K562 (cell line): ENCODE measurements at regions not wholly inside any gene's neighbourhood (a gene's known extent, or its start where the extent isn't known, plus 50 kb on each side); places are given as distances from the start of the nearest gene placed in this dataset.

Experiments
- ATAC-seq: fragments of 200-7000 bp; cut with Tn5 transposase; 3 replicates; pipeline ENCODE4 v1.9.1; 2020; ENCODE audit warnings: moderate library complexity
- BruUV-seq: library from RNA; stranded (reverse); fragments of 400-500 nt; replicated peaks from 2 replicates; lab custom pipeline; 2021; lab: Mats Ljungman, UMichigan
- CTCF ChIA-PET: fragments of 300-600 bp; formaldehyde crosslinking; extraction: SDS; loops from one replicate; lab custom pipeline; 2021; ENCODE audit warnings: low intra/inter-chr PET ratio; lab: Yijun Ruan, JAX
- POLR2A ChIA-PET: fragments of 300-600, 350-650 bp; sonication (Branson Sonifier 250); formaldehyde crosslinking; extraction: SDS; loops from one replicate; lab custom pipeline; 2021; ENCODE audit warnings: antibody characterized with exemption, inconsistent platforms; lab: Yijun Ruan, JAX
- DNase-seq, 4 experiments: peaks; one replicate each; pipeline versions ENCODE4 v3.0.0 to v3.0.0-alpha.2; 2011 to 2018; ENCODE audit warnings: low spot score in 3 of 4, mixed read lengths in 3 of 4; ENCODE audit errors: extremely low read depth in 1 of 4
- FAIRE-seq: peaks from 2 replicates; lab custom pipeline; 2011; peaks lifted over from hg19 to GRCh38; lab: Jason Lieb, UNC
- H2AFZ ChIP-seq: 2 replicates; pipeline ENCODE4 v1.6.0; 2011; ENCODE audit warnings: low read depth, low read length, control low read depth, inconsistent platforms
- H3K27ac ChIP-seq: fragments of 200-600 bp; 3 replicates; pipeline ENCODE4 v1.8.0; 2011; ENCODE audit warnings: low read depth, mild to moderate bottlenecking, control low read depth, inconsistent platforms, low read length, moderate library complexity, mixed read lengths; ENCODE audit errors: extremely low read depth
- H3K27me3 ChIP-seq, 2 experiments: fragments of 300-600 bp in 1 of 2; 2 replicates in 1 of 2; 3 replicates in 1 of 2; pipeline versions ENCODE4 v1.6.0 to v1.8.0; 2011; ENCODE audit warnings: inconsistent platforms in 2 of 2, low read length in 2 of 2, mild to moderate bottlenecking in 1 of 2, mixed read lengths in 1 of 2, moderate library complexity in 1 of 2; ENCODE audit not compliant: control insufficient read depth in 2 of 2, insufficient read depth in 2 of 2
- H3K36me3 ChIP-seq: fragments of 300-600 bp; 3 replicates; pipeline ENCODE4 v1.8.0; 2011; ENCODE audit warnings: mild to moderate bottlenecking, low read length, inconsistent platforms; ENCODE audit not compliant: control insufficient read depth, insufficient read depth
- H3K4me1 ChIP-seq, 2 experiments: fragments of 200-600 bp in 1 of 2; replicated peaks in 1 of 2; 2 replicates in 1 of 2; 3 replicates in 1 of 2; pipeline versions ENCODE4 v1.5.1 to v1.8.0; 2011; ENCODE audit warnings: inconsistent platforms in 2 of 2, low read length in 2 of 2, mild to moderate bottlenecking in 1 of 2, mixed read lengths in 1 of 2, moderate library complexity in 1 of 2; ENCODE audit not compliant: control insufficient read depth in 2 of 2, insufficient read depth in 2 of 2
- H3K4me2 ChIP-seq: 2 replicates; pipeline ENCODE4 v1.6.1; 2011; ENCODE audit warnings: low read length, control low read depth, inconsistent platforms, mixed read lengths; ENCODE audit not compliant: insufficient read depth
- H3K4me3 ChIP-seq: fragments of 200-600 bp; sonication (generic), shearing (Covaris generic); 2 replicates; pipeline ENCODE4 v1.5.1; 2016; ENCODE audit warnings: control low read depth, inconsistent platforms
- H3K79me2 ChIP-seq: fragments of 200-600 bp; 3 replicates; pipeline ENCODE4 v1.8.0; 2011; ENCODE audit warnings: low read length, inconsistent platforms; ENCODE audit not compliant: control insufficient read depth, insufficient read depth
- H3K9ac ChIP-seq, 2 experiments: 2 replicates each; pipeline versions ENCODE4 v1.6.0 to v1.6.1; 2011; ENCODE audit warnings: low read depth in 2 of 2, low read length in 2 of 2, control low read depth in 1 of 2, inconsistent platforms in 1 of 2, mild to moderate bottlenecking in 1 of 2, mixed read lengths in 1 of 2; ENCODE audit not compliant: insufficient read depth in 1 of 2
- H3K9me1 ChIP-seq: one replicate; pipeline ENCODE4 v1.6.0; 2011; ENCODE audit warnings: inconsistent platforms, mild to moderate bottlenecking, low read length, moderate library complexity; ENCODE audit not compliant: control insufficient read depth, insufficient read depth
- H3K9me3 ChIP-seq: replicated peaks from 2 replicates; pipeline ENCODE4 v1.5.1; 2011; ENCODE audit warnings: low read depth, low read length, inconsistent platforms; ENCODE audit not compliant: control insufficient read depth, insufficient read depth
- H4K20me1 ChIP-seq: replicated peaks from 2 replicates; pipeline ENCODE4 v1.6.1; 2011; ENCODE audit warnings: low read length, inconsistent platforms, mixed read lengths; ENCODE audit not compliant: control insufficient read depth, insufficient read depth
- CREM ChIP-seq: IDR thresholded peaks from 2 replicates; pipeline ENCODE4 v1.6.1; 2014; ENCODE audit warnings: antibody characterized with exemption, low read depth
- DIDO1 ChIP-seq: fragments of 450-650 bp; IDR thresholded peaks from 2 replicates; pipeline ENCODE4 v1.6.1; 2016; ENCODE audit warnings: low read depth, missing biosample characterization, missing genetic modification characterization
- FOS ChIP-seq: IDR thresholded peaks from 3 replicates; pipeline ENCODE4 v1.6.1; 2011; ENCODE audit not compliant: insufficient read length; ENCODE audit errors: extremely low read depth
- ZNF146 ChIP-seq: IDR thresholded peaks from one replicate; pipeline ENCODE4 v1.6.1; 2018; ENCODE audit warnings: missing compliant biosample characterization; ENCODE audit not compliant: unreplicated experiment
- ZNF644 ChIP-seq: fragments of 200-800 bp; sonication (Bioruptor generic); IDR thresholded peaks from 2 replicates; pipeline ENCODE4 v1.6.1; 2016; ENCODE audit warnings: low read depth, missing genetic modification characterization, missing compliant biosample characterization
- ZNF695 ChIP-seq: fragments of 450-650 bp; formaldehyde crosslinking; IDR thresholded peaks from 2 replicates; pipeline ENCODE4 v1.4.0; 2020; ENCODE audit warnings: mild to moderate bottlenecking, moderate library complexity
- WGBS: fragments of 100-300 bp; shearing (Covaris generic); methylation state at CpG from one replicate; pipeline ENCODE4 v1.1.6; 2016; ENCODE audit warnings: low coverage, mixed read lengths; ENCODE audit not compliant: insufficient coverage; ENCODE audit errors: missing lambda C conversion rate; 5-methylcytosine and 5-hydroxymethylcytosine counted together
- in situ Hi-C: fragments of 300-500 bp; cut with MboI; formaldehyde crosslinking; loops from 4 replicates; pipeline ENCODE4 v1.15.0; 2018; ENCODE audit warnings: inconsistent platforms, mixed read lengths
- intact Hi-C: fragments of 100-400 bp; cut with micrococcal nuclease; formaldehyde crosslinking; loops from 2 replicates; pipeline ENCODE4 v1.14.2; 2022
- TF ChIP-seq, protein P1 (sequence below): sonication (generic); formaldehyde crosslinking; IDR thresholded peaks from 2 replicates; pipeline ENCODE4 v1.4.0; 2020; ENCODE audit warnings: mild to moderate bottlenecking, missing genetic modification reagents
- TF ChIP-seq, protein P2 (sequence below), 3 experiments: IDR thresholded peaks in 2 of 3; conservative IDR thresholded peaks in 1 of 3; 2 replicates each; pipeline ENCODE4 v1.5.1; 2011 to 2012; ENCODE audit warnings: low read length in 3 of 3, mild to moderate bottlenecking in 3 of 3, control low read depth in 2 of 3, improper control_type of control experiment in 1 of 3, inconsistent platforms in 1 of 3, low read depth in 1 of 3, mixed read lengths in 1 of 3, moderate library complexity in 1 of 3; ENCODE audit not compliant: insufficient read depth in 2 of 3
- TF ChIP-seq, protein P3 (sequence below), 2 experiments: fragments of 450-650 bp in 1 of 2; sonication (generic) in 1 of 2; formaldehyde crosslinking; conservative IDR thresholded peaks; 2 replicates each; pipeline versions ENCODE4 v1.4.0 to v1.8.1; 2020 to 2022; ENCODE audit warnings: mild to moderate bottlenecking in 1 of 2, missing genetic modification reagents in 1 of 2
- TF ChIP-seq, protein P4 (sequence below): IDR thresholded peaks from 2 replicates; pipeline ENCODE4 v1.6.1; 2011; ENCODE audit warnings: borderline replicate concordance, low read depth, mild to moderate bottlenecking, moderate library complexity, low read length; ENCODE audit not compliant: insufficient read depth, poor library complexity, severe bottlenecking

DNA sequence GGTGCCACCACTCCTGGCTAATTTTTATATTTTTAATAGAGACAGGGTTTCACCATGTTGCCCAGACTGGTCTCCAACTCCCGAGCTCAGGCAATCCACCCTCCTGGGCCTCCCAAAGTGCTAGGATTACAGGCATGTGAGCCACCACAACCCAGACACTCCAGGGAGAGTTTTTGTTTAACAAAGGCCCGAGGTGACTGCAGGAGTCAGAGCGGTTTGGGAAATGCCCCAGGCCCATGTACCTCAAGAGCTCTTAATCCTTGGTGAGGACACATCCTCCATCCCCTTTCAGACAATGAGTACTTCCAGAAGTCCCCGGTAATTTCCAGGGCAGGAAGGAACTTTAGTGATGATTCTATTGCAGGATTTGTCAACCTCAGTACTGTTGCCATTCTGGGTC, 176.0 kb downstream of the ESRRB start (continued):
- TF ChIP-seq, protein P1, sequence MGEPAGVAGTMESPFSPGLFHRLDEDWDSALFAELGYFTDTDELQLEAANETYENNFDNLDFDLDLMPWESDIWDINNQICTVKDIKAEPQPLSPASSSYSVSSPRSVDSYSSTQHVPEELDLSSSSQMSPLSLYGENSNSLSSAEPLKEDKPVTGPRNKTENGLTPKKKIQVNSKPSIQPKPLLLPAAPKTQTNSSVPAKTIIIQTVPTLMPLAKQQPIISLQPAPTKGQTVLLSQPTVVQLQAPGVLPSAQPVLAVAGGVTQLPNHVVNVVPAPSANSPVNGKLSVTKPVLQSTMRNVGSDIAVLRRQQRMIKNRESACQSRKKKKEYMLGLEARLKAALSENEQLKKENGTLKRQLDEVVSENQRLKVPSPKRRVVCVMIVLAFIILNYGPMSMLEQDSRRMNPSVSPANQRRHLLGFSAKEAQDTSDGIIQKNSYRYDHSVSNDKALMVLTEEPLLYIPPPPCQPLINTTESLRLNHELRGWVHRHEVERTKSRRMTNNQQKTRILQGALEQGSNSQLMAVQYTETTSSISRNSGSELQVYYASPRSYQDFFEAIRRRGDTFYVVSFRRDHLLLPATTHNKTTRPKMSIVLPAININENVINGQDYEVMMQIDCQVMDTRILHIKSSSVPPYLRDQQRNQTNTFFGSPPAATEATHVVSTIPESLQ (CRISPR knock-in tag), result no peak
- no peak for TF ChIP-seq ZNF146 (CRISPR knock-in tag)
- no peak for TF ChIP-seq ZNF695 (CRISPR knock-in tag)

DNA sequence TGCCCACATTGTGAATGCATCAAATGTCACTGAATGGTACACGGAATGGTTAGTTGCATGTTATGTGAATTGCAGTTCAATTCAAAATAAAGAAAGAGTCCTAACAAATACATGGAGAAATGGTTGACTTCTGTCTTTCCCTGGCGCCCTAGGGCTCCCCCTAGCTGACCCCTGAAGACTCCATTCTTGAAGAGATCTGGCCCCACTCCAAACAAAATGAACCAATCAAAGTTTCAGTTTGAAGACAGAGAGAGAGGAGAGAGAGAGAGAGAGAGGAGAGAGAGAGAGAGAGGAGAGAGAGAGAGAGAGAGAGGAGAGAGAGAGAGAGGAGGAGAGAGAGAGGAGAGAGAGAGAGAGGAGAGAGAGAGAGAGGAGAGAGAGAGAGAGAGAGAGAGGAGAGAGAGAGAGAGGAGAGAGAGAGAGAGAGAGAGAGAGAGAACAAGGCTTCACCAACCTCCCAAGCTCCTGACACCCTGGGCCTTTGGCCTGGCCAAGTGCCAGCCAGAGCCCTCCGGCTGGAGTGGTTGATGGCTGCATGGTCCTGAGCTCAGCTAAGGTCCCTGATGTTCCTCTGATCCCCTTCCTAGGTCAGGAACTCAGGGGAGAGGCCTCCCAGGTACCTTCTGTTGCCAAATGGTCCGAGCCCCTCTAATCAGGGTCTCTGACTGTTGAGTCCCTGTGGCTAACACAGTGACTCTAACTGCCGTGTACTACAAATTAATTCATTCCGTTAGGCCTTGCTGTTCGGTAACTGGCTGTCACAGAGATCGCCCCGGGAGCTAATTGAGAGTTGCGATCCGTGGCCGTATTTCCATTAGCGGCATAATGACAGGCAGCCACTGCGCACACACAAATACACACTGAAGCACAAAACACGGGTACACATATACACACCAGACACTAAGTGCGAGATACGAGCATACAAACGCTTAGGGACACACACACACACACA, 188.8 kb downstream of the ESRRB start:
- Histone ChIP-seq H3K4me2 (no peak overlapping the region), H3K9ac (no peak overlapping the region), H3K4me3 (no peak overlapping the region), H2AFZ (no peak overlapping the region), H3K36me3 (no peaks in the 10 kb centered on the region), H3K9me3 (no peaks in the 10 kb centered on the region), H3K27ac (no peak overlapping the region), H3K9me1 (no peaks in the 10 kb centered on the region), H3K27me3 (0 out of 5 replicates have a peak, but pooled peaks cover 0 to 4% of the 10 kb centered on the region in 2 experiments), H4K20me1 (no peaks in the 10 kb centered on the region), H3K79me2 (no peaks in the 10 kb centered on the region), H3K4me1 (no peaks in the 10 kb centered on the region)
- FAIRE-seq, result no peak
- ChIA-PET CTCF (no interaction called here), POLR2A (interaction anchor here (0.6 kb wide), 1 partner anchor 21 kb away, joined by 3 read pairs; no protein-coding TSS in a partner anchor)
- WGBS, result 32% methylated on average over 17 of the region's 18 CpGs
- DNase-seq, result peak in 3 of 4 experiments; percentile 11 to 37 (median 18)
- intact Hi-C loops (no loop called here), in situ Hi-C loops (no loop called here)
- peak; percentile 65; the same call in 2 of the 3 replicates for ATAC-seq
- BruUV-seq, result no TSS peak
- TF ChIP-seq, protein P2, sequence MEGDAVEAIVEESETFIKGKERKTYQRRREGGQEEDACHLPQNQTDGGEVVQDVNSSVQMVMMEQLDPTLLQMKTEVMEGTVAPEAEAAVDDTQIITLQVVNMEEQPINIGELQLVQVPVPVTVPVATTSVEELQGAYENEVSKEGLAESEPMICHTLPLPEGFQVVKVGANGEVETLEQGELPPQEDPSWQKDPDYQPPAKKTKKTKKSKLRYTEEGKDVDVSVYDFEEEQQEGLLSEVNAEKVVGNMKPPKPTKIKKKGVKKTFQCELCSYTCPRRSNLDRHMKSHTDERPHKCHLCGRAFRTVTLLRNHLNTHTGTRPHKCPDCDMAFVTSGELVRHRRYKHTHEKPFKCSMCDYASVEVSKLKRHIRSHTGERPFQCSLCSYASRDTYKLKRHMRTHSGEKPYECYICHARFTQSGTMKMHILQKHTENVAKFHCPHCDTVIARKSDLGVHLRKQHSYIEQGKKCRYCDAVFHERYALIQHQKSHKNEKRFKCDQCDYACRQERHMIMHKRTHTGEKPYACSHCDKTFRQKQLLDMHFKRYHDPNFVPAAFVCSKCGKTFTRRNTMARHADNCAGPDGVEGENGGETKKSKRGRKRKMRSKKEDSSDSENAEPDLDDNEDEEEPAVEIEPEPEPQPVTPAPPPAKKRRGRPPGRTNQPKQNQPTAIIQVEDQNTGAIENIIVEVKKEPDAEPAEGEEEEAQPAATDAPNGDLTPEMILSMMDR (IDR thresholded peaks at IDR 0.05 in 2 of 3, conservative IDR thresholded peaks at IDR 0.05 in 1 of 3; ENCODE audit: insufficient read depth in 2 of 3, low read depth in 1 of 3, low read length in 3 of 3), result peak; percentile 15 to 45 (median 26); a peak in 2 of 6 replicates
- TF ChIP-seq DIDO1 (tag) (no peak), CREM (no peak), FOS (no peak), ZNF644 (tag) (no peak)
- TF ChIP-seq, protein P3, sequence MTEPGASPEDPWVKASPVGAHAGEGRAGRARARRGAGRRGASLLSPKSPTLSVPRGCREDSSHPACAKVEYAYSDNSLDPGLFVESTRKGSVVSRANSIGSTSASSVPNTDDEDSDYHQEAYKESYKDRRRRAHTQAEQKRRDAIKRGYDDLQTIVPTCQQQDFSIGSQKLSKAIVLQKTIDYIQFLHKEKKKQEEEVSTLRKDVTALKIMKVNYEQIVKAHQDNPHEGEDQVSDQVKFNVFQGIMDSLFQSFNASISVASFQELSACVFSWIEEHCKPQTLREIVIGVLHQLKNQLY (CRISPR knock-in tag; conservative IDR thresholded peaks at IDR 0.05), result no peak
- TF ChIP-seq, protein P4, sequence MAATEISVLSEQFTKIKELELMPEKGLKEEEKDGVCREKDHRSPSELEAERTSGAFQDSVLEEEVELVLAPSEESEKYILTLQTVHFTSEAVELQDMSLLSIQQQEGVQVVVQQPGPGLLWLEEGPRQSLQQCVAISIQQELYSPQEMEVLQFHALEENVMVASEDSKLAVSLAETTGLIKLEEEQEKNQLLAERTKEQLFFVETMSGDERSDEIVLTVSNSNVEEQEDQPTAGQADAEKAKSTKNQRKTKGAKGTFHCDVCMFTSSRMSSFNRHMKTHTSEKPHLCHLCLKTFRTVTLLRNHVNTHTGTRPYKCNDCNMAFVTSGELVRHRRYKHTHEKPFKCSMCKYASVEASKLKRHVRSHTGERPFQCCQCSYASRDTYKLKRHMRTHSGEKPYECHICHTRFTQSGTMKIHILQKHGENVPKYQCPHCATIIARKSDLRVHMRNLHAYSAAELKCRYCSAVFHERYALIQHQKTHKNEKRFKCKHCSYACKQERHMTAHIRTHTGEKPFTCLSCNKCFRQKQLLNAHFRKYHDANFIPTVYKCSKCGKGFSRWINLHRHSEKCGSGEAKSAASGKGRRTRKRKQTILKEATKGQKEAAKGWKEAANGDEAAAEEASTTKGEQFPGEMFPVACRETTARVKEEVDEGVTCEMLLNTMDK, result peak; percentile 53
